ENCODE measurements at regions not wholly inside any gene's neighbourhood (a gene's known extent, or its start where the extent isn't known, plus 50 kb on each side); places are given as distances from the start of the nearest gene placed in this dataset.
"Not testable (repeated sequence)": the region's sequence is repeated elsewhere in the genome, so short reads cannot be mapped to it uniquely, and the experiment has no call there.

- no peaks in the 10 kb centered on the region for H3K4me1 Mint-ChIP-seq (ENCODE audit: low read depth, unreplicated experiment)
- H3K4me3 Mint-ChIP-seq (ENCODE audit: unreplicated experiment), result no peak overlapping the region
- H3K27ac Mint-ChIP-seq (ENCODE audit: unreplicated experiment), result no peak overlapping the region
- no peak for DNase-seq
- no peaks in the 10 kb centered on the region for H3K36me3 Mint-ChIP-seq (ENCODE audit: unreplicated experiment)
- TF ChIP-seq, protein P1, sequence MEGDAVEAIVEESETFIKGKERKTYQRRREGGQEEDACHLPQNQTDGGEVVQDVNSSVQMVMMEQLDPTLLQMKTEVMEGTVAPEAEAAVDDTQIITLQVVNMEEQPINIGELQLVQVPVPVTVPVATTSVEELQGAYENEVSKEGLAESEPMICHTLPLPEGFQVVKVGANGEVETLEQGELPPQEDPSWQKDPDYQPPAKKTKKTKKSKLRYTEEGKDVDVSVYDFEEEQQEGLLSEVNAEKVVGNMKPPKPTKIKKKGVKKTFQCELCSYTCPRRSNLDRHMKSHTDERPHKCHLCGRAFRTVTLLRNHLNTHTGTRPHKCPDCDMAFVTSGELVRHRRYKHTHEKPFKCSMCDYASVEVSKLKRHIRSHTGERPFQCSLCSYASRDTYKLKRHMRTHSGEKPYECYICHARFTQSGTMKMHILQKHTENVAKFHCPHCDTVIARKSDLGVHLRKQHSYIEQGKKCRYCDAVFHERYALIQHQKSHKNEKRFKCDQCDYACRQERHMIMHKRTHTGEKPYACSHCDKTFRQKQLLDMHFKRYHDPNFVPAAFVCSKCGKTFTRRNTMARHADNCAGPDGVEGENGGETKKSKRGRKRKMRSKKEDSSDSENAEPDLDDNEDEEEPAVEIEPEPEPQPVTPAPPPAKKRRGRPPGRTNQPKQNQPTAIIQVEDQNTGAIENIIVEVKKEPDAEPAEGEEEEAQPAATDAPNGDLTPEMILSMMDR (IDR thresholded peaks at IDR 0.05; ENCODE audit: partially characterized antibody, unreplicated experiment), result no peak
- H3K27me3 Mint-ChIP-seq (ENCODE audit: unreplicated experiment), result peaks cover 3% of the 10 kb centered on the region
- H3K9me3 Mint-ChIP-seq (ENCODE audit: unreplicated experiment), result no peaks in the 10 kb centered on the region
These were observed 68.9 kb upstream of the ARL8B start for GRCh38 chr3:5053021-5053831.

DNA sequence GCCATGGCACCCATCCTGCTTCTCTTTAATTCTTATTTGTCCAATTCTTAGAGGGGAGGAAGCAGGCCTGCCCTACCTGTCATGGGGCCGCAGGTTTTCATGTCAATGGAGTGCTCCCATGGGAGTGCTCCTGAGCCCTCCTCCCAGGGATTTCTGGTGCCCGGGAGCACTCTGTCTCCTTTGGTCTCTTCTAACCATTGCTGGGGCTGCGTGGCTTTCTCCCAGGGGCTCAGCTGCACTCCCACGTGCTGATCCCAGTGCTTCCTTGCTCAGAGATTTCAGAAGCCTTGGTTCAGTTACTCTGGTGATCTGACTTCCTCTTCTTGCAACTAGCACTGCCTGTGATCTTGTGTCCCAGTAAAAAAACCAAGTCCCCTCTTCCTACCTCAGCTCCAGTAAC lies 68.0 kb upstream of the ARL8B start:
- Mint-ChIP-seq H3K27me3 (ENCODE audit: unreplicated experiment) (peaks cover 3% of the 10 kb centered on the region), H3K4me1 (ENCODE audit: low read depth, unreplicated experiment) (no peaks in the 10 kb centered on the region), H3K27ac (ENCODE audit: unreplicated experiment) (no peak overlapping the region), H3K36me3 (ENCODE audit: unreplicated experiment) (no peaks in the 10 kb centered on the region), H3K9me3 (ENCODE audit: unreplicated experiment) (no peaks in the 10 kb centered on the region), H3K4me3 (ENCODE audit: unreplicated experiment) (no peak overlapping the region)
- DNase-seq, result no peak
- TF ChIP-seq, protein P1 (IDR thresholded peaks at IDR 0.05; ENCODE audit: partially characterized antibody, unreplicated experiment), result no peak

DNA sequence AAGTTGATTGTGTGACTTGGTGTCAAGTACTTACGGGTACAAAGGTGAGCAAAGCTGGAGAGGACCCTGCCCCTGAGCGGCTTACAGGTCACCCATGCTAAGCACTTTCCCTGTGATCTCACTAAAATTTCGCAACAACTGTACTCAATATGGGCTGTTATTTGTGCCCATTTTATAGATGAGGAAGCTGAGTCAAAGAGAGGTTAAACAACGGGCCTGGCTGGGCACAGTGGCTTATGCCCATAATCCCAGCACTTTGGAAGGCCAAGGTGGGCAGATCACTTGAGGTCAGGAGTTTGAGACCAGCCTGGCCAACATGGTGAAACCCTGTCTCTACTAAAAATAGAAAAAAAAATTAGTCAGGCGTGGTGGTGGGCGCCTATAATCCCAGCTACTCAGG lies 67.5 kb upstream of the ARL8B start:
- not testable (repeated sequence) for H3K9me3 Mint-ChIP-seq (ENCODE audit: unreplicated experiment); H3K36me3 Mint-ChIP-seq (ENCODE audit: unreplicated experiment); H3K27ac Mint-ChIP-seq (ENCODE audit: unreplicated experiment); H3K4me1 Mint-ChIP-seq (ENCODE audit: low read depth, unreplicated experiment); H3K27me3 Mint-ChIP-seq (ENCODE audit: unreplicated experiment); DNase-seq; H3K4me3 Mint-ChIP-seq (ENCODE audit: unreplicated experiment)

- no peaks in the 10 kb centered on the region for H3K36me3 Mint-ChIP-seq (ENCODE audit: unreplicated experiment)
- DNase-seq, result no peak
- peaks cover 3% of the 10 kb centered on the region for H3K27me3 Mint-ChIP-seq (ENCODE audit: unreplicated experiment)
- no peak overlapping the region for H3K4me3 Mint-ChIP-seq (ENCODE audit: unreplicated experiment)
- H3K27ac Mint-ChIP-seq (ENCODE audit: unreplicated experiment), result no peak overlapping the region
- TF ChIP-seq, protein P1 (IDR thresholded peaks at IDR 0.05; ENCODE audit: partially characterized antibody, unreplicated experiment), result no peak
- H3K4me1 Mint-ChIP-seq (ENCODE audit: low read depth, unreplicated experiment), result no peaks in the 10 kb centered on the region
- no peaks in the 10 kb centered on the region for H3K9me3 Mint-ChIP-seq (ENCODE audit: unreplicated experiment)
These were observed 66.6 kb upstream of the ARL8B start for GRCh38 chr3:5055357-5056110.

DNA sequence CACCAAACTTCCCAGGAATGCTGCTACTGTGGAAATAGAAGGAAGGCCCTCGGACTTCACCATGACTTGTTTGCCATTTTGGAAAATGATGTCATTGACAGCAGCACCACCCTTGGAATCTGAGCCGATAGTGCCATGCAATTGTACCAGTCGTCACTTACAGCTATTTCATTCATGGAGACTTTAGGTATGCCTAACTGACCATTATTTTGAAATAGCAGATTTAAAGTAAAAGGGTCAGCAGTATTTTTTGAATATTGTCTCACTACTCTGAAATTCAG lies 66.0 kb upstream of the ARL8B start:
- Mint-ChIP-seq H3K27me3 (ENCODE audit: unreplicated experiment) (peaks cover 3% of the 10 kb centered on the region), H3K4me3 (ENCODE audit: unreplicated experiment) (no peak overlapping the region), H3K9me3 (ENCODE audit: unreplicated experiment) (no peaks in the 10 kb centered on the region), H3K4me1 (ENCODE audit: low read depth, unreplicated experiment) (no peaks in the 10 kb centered on the region), H3K36me3 (ENCODE audit: unreplicated experiment) (no peaks in the 10 kb centered on the region), H3K27ac (ENCODE audit: unreplicated experiment) (no peak overlapping the region)
- TF ChIP-seq, protein P1 (IDR thresholded peaks at IDR 0.05; ENCODE audit: partially characterized antibody, unreplicated experiment), result no peak
- no peak for DNase-seq

Measured in glutamatergic neuron (in vitro differentiated cells).